SK-N-SH (cell line): ENCODE measurements at regions not wholly inside any gene's neighbourhood (a gene's known extent, or its start where the extent isn't known, plus 50 kb on each side); places are given as distances from the start of the nearest gene placed in this dataset.

Source experiments
- CTCF ChIA-PET: fragments of 300-600, 350-600 bp; formaldehyde crosslinking; extraction: SDS; loops from one replicate; lab custom pipeline; 2021; lab: Yijun Ruan, JAX
- POLR2A ChIA-PET: fragments of 350-600 bp; sonication (Branson Sonifier 250); formaldehyde crosslinking; extraction: SDS; loops from one replicate; lab custom pipeline; 2020; ENCODE audit warnings: antibody characterized with exemption, inconsistent platforms; lab: Yijun Ruan, JAX
- DNase-seq: peaks from one replicate; pipeline ENCODE4 v3.0.0; 2012
- H2AFZ ChIP-seq: fragments of 200-600 bp; sonication (generic); 2 replicates; pipeline ENCODE4 v1.8.1; 2016; ENCODE audit warnings: antibody characterized with exemption, mild to moderate bottlenecking, low read depth
- H3F3A ChIP-seq: fragments of 200-600 bp; sonication (generic); replicated peaks from 2 replicates; pipeline ENCODE3; 2016; ENCODE audit warnings: antibody characterized with exemption, mild to moderate bottlenecking; ENCODE audit not compliant: insufficient read depth
- H3K27ac ChIP-seq, 2 experiments: fragments of 200-500 bp in 1 of 2; fragments of 200-600 bp in 1 of 2; sonication (Bioruptor generic) in 1 of 2; sonication (generic), shearing (Covaris generic) in 1 of 2; 2 replicates each; pipeline versions ENCODE4 v1.5.1 to v1.6.1; 2014 to 2016; ENCODE audit warnings: low read depth in 2 of 2, inconsistent platforms in 1 of 2, low read length in 1 of 2, mild to moderate bottlenecking in 1 of 2, mixed read lengths in 1 of 2
- H3K27me3 ChIP-seq: fragments of 200-600 bp; sonication (generic), shearing (Covaris generic); 2 replicates; pipeline ENCODE4 v1.6.1; 2016; ENCODE audit warnings: mixed run types; ENCODE audit not compliant: insufficient read depth
- H3K36me3 ChIP-seq, 2 experiments: fragments of 200-500 bp in 1 of 2; fragments of 200-600 bp in 1 of 2; sonication (Bioruptor generic) in 1 of 2; sonication (generic) in 1 of 2; replicated peaks in 1 of 2; 2 replicates each; pipeline versions ENCODE3 to v1.5.1; 2014 to 2016; ENCODE audit warnings: low read length in 1 of 2, mild to moderate bottlenecking in 1 of 2; ENCODE audit not compliant: insufficient read depth in 2 of 2, control insufficient read depth in 1 of 2
- H3K4me1 ChIP-seq, 2 experiments: fragments of 200-500 bp in 1 of 2; fragments of 200-600 bp in 1 of 2; sonication (Bioruptor generic) in 1 of 2; sonication (generic), shearing (Covaris generic) in 1 of 2; 2 replicates each; pipeline versions ENCODE4 v1.5.1 to v1.6.1; 2014 to 2016; ENCODE audit warnings: low read depth in 1 of 2, low read length in 1 of 2, mixed run types in 1 of 2; ENCODE audit not compliant: insufficient read depth in 2 of 2, control insufficient read depth in 1 of 2
- H3K4me2 ChIP-seq: fragments of 200-600 bp; sonication (generic), shearing (Covaris generic); 2 replicates; pipeline ENCODE4 v1.6.1; 2017; ENCODE audit warnings: mixed run types
- H3K4me3 ChIP-seq, 2 experiments: fragments of 200-500 bp in 1 of 2; fragments of 200-600 bp in 1 of 2; sonication (Bioruptor generic) in 1 of 2; sonication (generic), shearing (Covaris generic) in 1 of 2; 2 replicates each; pipeline versions ENCODE4 v1.5.1 to v1.8.1; 2014 to 2016; ENCODE audit warnings: low read depth in 2 of 2, inconsistent platforms in 1 of 2, low read length in 1 of 2, mild to moderate bottlenecking in 1 of 2, mixed read lengths in 1 of 2, moderate library complexity in 1 of 2
- H3K79me2 ChIP-seq: fragments of 200-600 bp; sonication (generic); 2 replicates; pipeline ENCODE4 v1.8.1; 2017; ENCODE audit warnings: mild to moderate bottlenecking; ENCODE audit not compliant: insufficient read depth
- H3K9ac ChIP-seq: fragments of 200-600 bp; sonication (generic); 2 replicates; pipeline ENCODE4 v1.6.1; 2017; ENCODE audit warnings: mixed run types
- H3K9me2 ChIP-seq: fragments of 200-600 bp; sonication (generic); 2 replicates; pipeline ENCODE4 v1.6.1; 2017; ENCODE audit warnings: mixed run types
- H3K9me3 ChIP-seq: fragments of 200-600 bp; sonication (generic); 2 replicates; pipeline ENCODE4 v1.6.1; 2017; ENCODE audit warnings: mixed run types, mild to moderate bottlenecking, moderate library complexity
- H4K20me1 ChIP-seq: fragments of 200-600 bp; sonication (generic); 2 replicates; pipeline ENCODE4 v1.6.1; 2017; ENCODE audit warnings: mild to moderate bottlenecking, mixed run types; ENCODE audit not compliant: insufficient read depth
- ELF1 ChIP-seq: IDR thresholded peaks from 2 replicates; pipeline ENCODE4 v1.4.0; 2012
- EP300 ChIP-seq, 2 experiments: IDR thresholded peaks; 2 replicates each; pipeline versions ENCODE4 v1.4.0 to v1.6.1; 2012; ENCODE audit warnings: borderline replicate concordance in 1 of 2, low read depth in 1 of 2, low read length in 1 of 2
- FOSL2 ChIP-seq: IDR thresholded peaks from 2 replicates; pipeline ENCODE4 v1.4.0; 2012; ENCODE audit warnings: low read depth, mild to moderate bottlenecking, moderate library complexity, borderline replicate concordance
- GATA2 ChIP-seq: sonication (generic); formaldehyde crosslinking; IDR thresholded peaks from 2 replicates; pipeline ENCODE4 v1.5.0; 2020; ENCODE audit warnings: mild to moderate bottlenecking, missing genetic modification reagents
- JUND ChIP-seq: IDR thresholded peaks from 2 replicates; pipeline ENCODE4 v1.4.0; 2012
- MEF2A ChIP-seq: IDR thresholded peaks from 2 replicates; pipeline ENCODE4 v1.4.0; 2012; ENCODE audit warnings: low read depth, borderline replicate concordance
- MXI1 ChIP-seq: IDR thresholded peaks from 2 replicates; pipeline ENCODE4 v1.6.1; 2012; ENCODE audit warnings: mild to moderate bottlenecking, low read depth, low read length, improper control_type of control experiment
- PBX3 ChIP-seq: IDR thresholded peaks from 2 replicates; pipeline ENCODE4; 2012
- POLR2AphosphoS5 ChIP-seq: IDR thresholded peaks from 2 replicates; pipeline ENCODE4 v1.6.1; 2012; ENCODE audit warnings: low read depth, low read length
- RCOR1 ChIP-seq: fragments of 150-350 bp; IDR thresholded peaks from 2 replicates; pipeline ENCODE4 v1.6.1; 2017; ENCODE audit warnings: antibody characterized with exemption, low read length
- RFX5 ChIP-seq: IDR thresholded peaks from 2 replicates; pipeline ENCODE4 v1.6.1; 2012; ENCODE audit warnings: mild to moderate bottlenecking, improper control_type of control experiment, low read length
- RXRA ChIP-seq: IDR thresholded peaks from 2 replicates; pipeline ENCODE4 v1.4.0; 2012; ENCODE audit warnings: low read depth, mild to moderate bottlenecking, borderline replicate concordance
- TEAD4 ChIP-seq: IDR thresholded peaks from 2 replicates; pipeline ENCODE4 v1.4.0; 2012; ENCODE audit warnings: mild to moderate bottlenecking, borderline replicate concordance; ENCODE audit not compliant: insufficient read depth
- USF2 ChIP-seq: fragments of 150-350 bp; IDR thresholded peaks from 2 replicates; pipeline ENCODE4 v1.6.1; 2017; ENCODE audit warnings: antibody characterized with exemption, low read length, low read depth, borderline replicate concordance
- YY1 ChIP-seq: IDR thresholded peaks from 2 replicates; pipeline ENCODE4 v1.4.0; 2012; ENCODE audit warnings: low read depth, mild to moderate bottlenecking
- WGBS: methylation state at CpG from one replicate; pipeline ENCODE4 v1.1.6; 2017; ENCODE audit warnings: low lambda C conversion rate; 5-methylcytosine and 5-hydroxymethylcytosine counted together
- TF ChIP-seq, protein P1 (sequence below): fragments of 200-600 bp; sonication (generic); IDR thresholded peaks from 2 replicates; pipeline ENCODE4 v1.6.1; 2017; ENCODE audit warnings: antibody characterized with exemption, mild to moderate bottlenecking, moderate library complexity
- TF ChIP-seq, protein P2 (sequence below): IDR thresholded peaks from 2 replicates; pipeline ENCODE4 v1.4.0; 2012; ENCODE audit warnings: low read depth, borderline replicate concordance
- TF ChIP-seq, protein P3 (sequence below): IDR thresholded peaks from 2 replicates; pipeline ENCODE4 v1.4.0; 2012; ENCODE audit warnings: low read depth
- TF ChIP-seq, protein P4 (sequence below): IDR thresholded peaks from 2 replicates; pipeline ENCODE4 v1.4.0; 2012; ENCODE audit warnings: low read depth, borderline replicate concordance
- TF ChIP-seq, protein P5 (sequence below): fragments of 150-350 bp; IDR thresholded peaks from 2 replicates; pipeline ENCODE4 v1.6.1; 2016; ENCODE audit warnings: mild to moderate bottlenecking, low read depth, low read length

DNA sequence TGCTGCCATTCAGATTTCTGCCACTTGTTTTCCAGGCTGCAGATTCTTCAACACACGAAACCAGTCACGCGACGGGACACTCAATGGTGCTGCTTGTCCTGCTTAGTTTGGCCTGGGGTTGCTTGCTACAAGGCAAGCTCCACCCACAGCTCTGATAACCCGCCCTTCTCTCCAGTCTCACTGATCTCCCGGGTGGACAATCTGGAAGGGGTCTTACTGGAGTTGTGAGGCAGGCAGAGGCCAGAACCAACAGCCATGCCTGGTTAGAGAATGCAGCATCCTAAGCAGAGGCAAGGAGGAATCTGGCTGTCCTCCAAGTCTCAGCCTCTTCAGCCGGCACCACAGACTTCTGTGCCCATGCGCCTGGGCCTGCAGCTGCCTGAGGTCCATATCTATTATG is 119.1 kb downstream of the KCNJ12 start:
- Histone ChIP-seq H3K4me1 (peaks cover 0 to 5% of the 10 kb centered on the region in 2 experiments; a peak in 1 of 4 replicates), H3K4me2 (no peak overlapping the region), H3K36me3 (no peaks in the 10 kb centered on the region), H4K20me1 (no peaks in the 10 kb centered on the region), H3K9ac (no peak overlapping the region), H3K27ac (no peak overlapping the region; a peak in 1 of 4 replicates), H3K79me2 (no peaks in the 10 kb centered on the region), H3F3A (no peaks in the 10 kb centered on the region), H2AFZ (no peak overlapping the region), H3K9me2 (no peaks in the 10 kb centered on the region), H3K9me3 (no peaks in the 10 kb centered on the region), H3K27me3 (peaks cover 5% of the 10 kb centered on the region; the same call in 1 of the 2 replicates), H3K4me3 (no peak overlapping the region)
- POLR2A ChIA-PET, result no interaction called here
- CTCF ChIA-PET, result interaction anchor here (2.5 to 2.7 kb wide), 2 partner anchors 17 to 35 kb away, joined by 5 to 23 read pairs; no protein-coding TSS in a partner anchor
- no peak for TF ChIP-seq POLR2AphosphoS5
- TF ChIP-seq YY1, result no peak
- TF ChIP-seq USF2, result no peak
- TF ChIP-seq, protein P1, sequence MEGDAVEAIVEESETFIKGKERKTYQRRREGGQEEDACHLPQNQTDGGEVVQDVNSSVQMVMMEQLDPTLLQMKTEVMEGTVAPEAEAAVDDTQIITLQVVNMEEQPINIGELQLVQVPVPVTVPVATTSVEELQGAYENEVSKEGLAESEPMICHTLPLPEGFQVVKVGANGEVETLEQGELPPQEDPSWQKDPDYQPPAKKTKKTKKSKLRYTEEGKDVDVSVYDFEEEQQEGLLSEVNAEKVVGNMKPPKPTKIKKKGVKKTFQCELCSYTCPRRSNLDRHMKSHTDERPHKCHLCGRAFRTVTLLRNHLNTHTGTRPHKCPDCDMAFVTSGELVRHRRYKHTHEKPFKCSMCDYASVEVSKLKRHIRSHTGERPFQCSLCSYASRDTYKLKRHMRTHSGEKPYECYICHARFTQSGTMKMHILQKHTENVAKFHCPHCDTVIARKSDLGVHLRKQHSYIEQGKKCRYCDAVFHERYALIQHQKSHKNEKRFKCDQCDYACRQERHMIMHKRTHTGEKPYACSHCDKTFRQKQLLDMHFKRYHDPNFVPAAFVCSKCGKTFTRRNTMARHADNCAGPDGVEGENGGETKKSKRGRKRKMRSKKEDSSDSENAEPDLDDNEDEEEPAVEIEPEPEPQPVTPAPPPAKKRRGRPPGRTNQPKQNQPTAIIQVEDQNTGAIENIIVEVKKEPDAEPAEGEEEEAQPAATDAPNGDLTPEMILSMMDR, result no peak
- no peak for TF ChIP-seq EP300 (IDR thresholded peaks at IDR 0.05; ENCODE audit: borderline replicate concordance in 1 of 2, low read depth in 1 of 2, low read length in 1 of 2)
- TF ChIP-seq ELF1, result no peak
- TF ChIP-seq JUND, result no peak
- TF ChIP-seq, protein P2, sequence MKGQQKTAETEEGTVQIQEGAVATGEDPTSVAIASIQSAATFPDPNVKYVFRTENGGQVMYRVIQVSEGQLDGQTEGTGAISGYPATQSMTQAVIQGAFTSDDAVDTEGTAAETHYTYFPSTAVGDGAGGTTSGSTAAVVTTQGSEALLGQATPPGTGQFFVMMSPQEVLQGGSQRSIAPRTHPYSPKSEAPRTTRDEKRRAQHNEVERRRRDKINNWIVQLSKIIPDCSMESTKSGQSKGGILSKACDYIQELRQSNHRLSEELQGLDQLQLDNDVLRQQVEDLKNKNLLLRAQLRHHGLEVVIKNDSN, result no peak
- TF ChIP-seq MXI1, result no peak
- TF ChIP-seq TEAD4, result no peak
- TF ChIP-seq RXRA, result no peak
- TF ChIP-seq, protein P3, sequence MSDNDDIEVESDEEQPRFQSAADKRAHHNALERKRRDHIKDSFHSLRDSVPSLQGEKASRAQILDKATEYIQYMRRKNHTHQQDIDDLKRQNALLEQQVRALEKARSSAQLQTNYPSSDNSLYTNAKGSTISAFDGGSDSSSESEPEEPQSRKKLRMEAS, result no peak
- DNase-seq, result peak; percentile 34
- 66% methylated on average over 7 of the region's 8 CpGs for WGBS

GRCh38 chr17:21500064-21500463 is 123.9 kb downstream of the KCNJ12 start:
- H3K79me2 ChIP-seq, result no peaks in the 10 kb centered on the region
- no peak overlapping the region for H3K27ac ChIP-seq
- H2AFZ ChIP-seq, result no peak overlapping the region
- H3K27me3 ChIP-seq, result peaks cover 10% of the 10 kb centered on the region; the same call in 1 of the 2 replicates
- POLR2A ChIA-PET, result no interaction called here
- no peak overlapping the region for H3K4me2 ChIP-seq
- peaks cover 0 to 5% of the 10 kb centered on the region in 2 experiments; a peak in 1 of 4 replicates for H3K4me1 ChIP-seq
- H3F3A ChIP-seq, result no peaks in the 10 kb centered on the region
- CTCF ChIA-PET, result interaction anchor here (0.9 to 2.8 kb wide), 4 partner anchors 11 to 48 kb away, joined by 3 to 8 read pairs (median 4); no protein-coding TSS in a partner anchor
- WGBS, result 33% methylated on average over 5 of the region's 5 CpGs
- no peak for DNase-seq
- H3K9ac ChIP-seq, result no peak overlapping the region
- no peak overlapping the region for H3K4me3 ChIP-seq
- H3K9me2 ChIP-seq, result no peaks in the 10 kb centered on the region
- no peaks in the 10 kb centered on the region for H3K36me3 ChIP-seq
- H4K20me1 ChIP-seq, result no peaks in the 10 kb centered on the region
- H3K9me3 ChIP-seq, result no peaks in the 10 kb centered on the region
- TF ChIP-seq MEF2A (no peak), RFX5 (no peak), RXRA (no peak), JUND (no peak), RCOR1 (no peak), YY1 (no peak), GATA2 (CRISPR knock-in tag) (no peak), MXI1 (no peak), FOSL2 (no peak), PBX3 (no peak)
- TF ChIP-seq, protein P4, sequence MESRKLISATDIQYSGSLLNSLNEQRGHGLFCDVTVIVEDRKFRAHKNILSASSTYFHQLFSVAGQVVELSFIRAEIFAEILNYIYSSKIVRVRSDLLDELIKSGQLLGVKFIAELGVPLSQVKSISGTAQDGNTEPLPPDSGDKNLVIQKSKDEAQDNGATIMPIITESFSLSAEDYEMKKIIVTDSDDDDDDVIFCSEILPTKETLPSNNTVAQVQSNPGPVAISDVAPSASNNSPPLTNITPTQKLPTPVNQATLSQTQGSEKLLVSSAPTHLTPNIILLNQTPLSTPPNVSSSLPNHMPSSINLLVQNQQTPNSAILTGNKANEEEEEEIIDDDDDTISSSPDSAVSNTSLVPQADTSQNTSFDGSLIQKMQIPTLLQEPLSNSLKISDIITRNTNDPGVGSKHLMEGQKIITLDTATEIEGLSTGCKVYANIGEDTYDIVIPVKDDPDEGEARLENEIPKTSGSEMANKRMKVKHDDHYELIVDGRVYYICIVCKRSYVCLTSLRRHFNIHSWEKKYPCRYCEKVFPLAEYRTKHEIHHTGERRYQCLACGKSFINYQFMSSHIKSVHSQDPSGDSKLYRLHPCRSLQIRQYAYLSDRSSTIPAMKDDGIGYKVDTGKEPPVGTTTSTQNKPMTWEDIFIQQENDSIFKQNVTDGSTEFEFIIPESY, result no peak
- TF ChIP-seq, protein P5, sequence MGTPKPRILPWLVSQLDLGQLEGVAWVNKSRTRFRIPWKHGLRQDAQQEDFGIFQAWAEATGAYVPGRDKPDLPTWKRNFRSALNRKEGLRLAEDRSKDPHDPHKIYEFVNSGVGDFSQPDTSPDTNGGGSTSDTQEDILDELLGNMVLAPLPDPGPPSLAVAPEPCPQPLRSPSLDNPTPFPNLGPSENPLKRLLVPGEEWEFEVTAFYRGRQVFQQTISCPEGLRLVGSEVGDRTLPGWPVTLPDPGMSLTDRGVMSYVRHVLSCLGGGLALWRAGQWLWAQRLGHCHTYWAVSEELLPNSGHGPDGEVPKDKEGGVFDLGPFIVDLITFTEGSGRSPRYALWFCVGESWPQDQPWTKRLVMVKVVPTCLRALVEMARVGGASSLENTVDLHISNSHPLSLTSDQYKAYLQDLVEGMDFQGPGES, result no peak
